Large intestine (tissue), 3 donors: ENCODE measurements at regions not wholly inside any gene's neighbourhood (a gene's known extent, or its start where the extent isn't known, plus 50 kb on each side); places are given as distances from the start of the nearest gene placed in this dataset.

Experiments
- DNase-seq, 2 donors: peaks; one replicate each; pipeline versions ENCODE4 v3.0.0 to v3.0.0-alpha.2; 2013
- H3K27ac ChIP-seq: one replicate; pipeline ENCODE4 v1.5.1; 2013; ENCODE audit warnings: low read length
- H3K27me3 ChIP-seq: 2 replicates; pipeline ENCODE4 v1.6.1; 2013; ENCODE audit warnings: low read length; ENCODE audit not compliant: control insufficient read depth, insufficient read depth
- H3K36me3 ChIP-seq: 2 replicates; pipeline ENCODE4 v1.6.1; 2013; ENCODE audit warnings: low read length; ENCODE audit not compliant: control insufficient read depth, insufficient read depth
- H3K4me1 ChIP-seq: one replicate; pipeline ENCODE4 v1.6.1; 2013; ENCODE audit warnings: low read length; ENCODE audit not compliant: control insufficient read depth, insufficient read depth
- H3K4me3 ChIP-seq: one replicate; pipeline ENCODE4 v1.5.1; 2013; ENCODE audit warnings: low read length
- H3K9me3 ChIP-seq: one replicate; pipeline ENCODE4 v1.6.1; 2013; ENCODE audit warnings: mild to moderate bottlenecking, low read depth, low read length, moderate library complexity; ENCODE audit not compliant: control insufficient read depth
- WGBS: methylation state at CpG from one replicate; pipeline ENCODE4 v1.1.5; 2013; ENCODE audit warnings: low lambda C conversion rate; ENCODE audit not compliant: insufficient coverage; 5-methylcytosine and 5-hydroxymethylcytosine counted together

DNA sequence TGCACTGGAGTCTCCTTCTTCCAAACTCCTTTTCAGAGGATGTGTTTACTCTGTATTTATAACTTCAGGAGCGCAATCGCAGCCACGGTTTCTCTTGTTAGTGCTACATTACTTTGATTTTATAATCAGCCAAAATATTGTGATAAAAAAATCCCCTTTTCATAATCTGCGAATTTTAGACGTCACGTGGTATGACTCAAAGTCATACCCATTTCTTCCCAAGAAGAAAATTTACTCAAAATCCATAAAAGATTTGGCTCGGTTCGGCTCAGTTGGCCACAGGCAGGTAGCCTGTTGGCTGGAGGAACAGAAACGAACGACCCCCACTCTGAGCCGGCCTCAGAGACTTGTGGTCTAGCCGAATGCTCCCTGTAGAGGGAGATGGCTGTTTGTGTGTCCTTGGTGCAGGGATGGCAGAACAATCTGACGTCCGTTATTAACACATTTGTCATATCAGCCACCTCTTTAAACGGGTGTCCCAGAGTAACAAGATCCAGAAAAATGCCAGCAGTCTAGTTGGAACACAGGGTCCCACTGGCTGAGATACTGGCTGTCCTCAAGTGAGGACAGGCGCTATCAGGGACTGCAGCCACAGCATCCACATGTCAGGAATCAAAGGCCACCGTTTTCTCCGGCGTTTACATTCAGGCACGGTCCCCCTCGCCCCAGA is 247.6 kb downstream of the DLL1 start:
- H3K27me3 ChIP-seq, result no peaks in the 10 kb centered on the region
- H3K4me1 ChIP-seq, result peaks cover 2% of the 10 kb centered on the region
- DNase-seq, result no peak
- no peak overlapping the region for H3K27ac ChIP-seq
- H3K9me3 ChIP-seq, result no peaks in the 10 kb centered on the region
- no peak overlapping the region for H3K4me3 ChIP-seq
- H3K36me3 ChIP-seq, result no peaks in the 10 kb centered on the region
- 94% methylated on average over 5 of the region's 21 CpGs for WGBS

GRCh38 chr6:170042596-170043118 is 248.2 kb downstream of the DLL1 start:
- DNase-seq, result no peak
- peaks cover 2% of the 10 kb centered on the region for H3K4me1 ChIP-seq
- H3K4me3 ChIP-seq, result no peak overlapping the region
- no peaks in the 10 kb centered on the region for H3K27me3 ChIP-seq
- H3K27ac ChIP-seq, result no peak overlapping the region
- no CpG with 5 or more reads among the region's 13 CpGs for WGBS
- H3K36me3 ChIP-seq, result no peaks in the 10 kb centered on the region
- H3K9me3 ChIP-seq, result no peaks in the 10 kb centered on the region

GRCh38 chr6:170042123-170042522 is 248.8 kb downstream of the DLL1 start:
- Histone ChIP-seq H3K9me3 (no peaks in the 10 kb centered on the region), H3K4me1 (peaks cover 2% of the 10 kb centered on the region), H3K27me3 (no peaks in the 10 kb centered on the region), H3K36me3 (no peaks in the 10 kb centered on the region), H3K4me3 (no peak overlapping the region), H3K27ac (no peak overlapping the region)
- WGBS, result no CpG with 5 or more reads among the region's 4 CpGs
- DNase-seq, result no peak

- no CpG with 5 or more reads among the region's 6 CpGs for WGBS
- Histone ChIP-seq H3K4me3 (no peak overlapping the region), H3K36me3 (no peaks in the 10 kb centered on the region), H3K27me3 (no peaks in the 10 kb centered on the region), H3K27ac (no peak overlapping the region), H3K4me1 (peaks cover 2% of the 10 kb centered on the region), H3K9me3 (no peaks in the 10 kb centered on the region)
- no peak for DNase-seq
These were observed 249.4 kb downstream of the DLL1 start for GRCh38 chr6:170041526-170041925.

- no peak overlapping the region for H3K4me3 ChIP-seq
- no peaks in the 10 kb centered on the region for H3K9me3 ChIP-seq
- no peaks in the 10 kb centered on the region for H3K27me3 ChIP-seq
- DNase-seq, result no peak
- 70% methylated on average over 2 of the region's 5 CpGs for WGBS
- no peaks in the 10 kb centered on the region for H3K36me3 ChIP-seq
- no peak overlapping the region for H3K27ac ChIP-seq
- H3K4me1 ChIP-seq, result peaks cover 2% of the 10 kb centered on the region
These were observed 250.0 kb downstream of the DLL1 start for GRCh38 chr6:170040906-170041305.

DNA sequence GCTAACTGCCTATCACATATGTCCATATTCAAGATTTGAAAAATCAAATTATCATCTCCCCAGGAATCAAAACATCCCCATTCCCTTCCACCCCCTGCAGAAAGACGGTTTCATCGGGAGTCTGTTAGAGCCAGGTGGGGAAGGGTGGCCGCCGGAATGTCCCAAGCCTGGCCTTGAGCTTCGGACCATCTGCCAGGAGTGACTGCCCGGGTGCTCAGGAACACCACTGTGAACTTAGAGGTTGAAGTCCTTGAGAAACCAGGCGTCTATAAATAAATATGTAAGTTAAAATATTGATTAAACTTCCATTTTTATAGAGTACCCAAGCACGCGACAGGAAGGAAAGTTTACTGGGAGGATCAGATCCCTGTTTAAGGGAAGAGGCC is 250.8 kb downstream of the DLL1 start:
- Histone ChIP-seq H3K36me3 (no peaks in the 10 kb centered on the region), H3K9me3 (no peaks in the 10 kb centered on the region), H3K4me3 (no peak overlapping the region), H3K27me3 (no peaks in the 10 kb centered on the region), H3K27ac (no peak overlapping the region), H3K4me1 (peaks cover 2% of the 10 kb centered on the region)
- no peak for DNase-seq
- WGBS, result no CpG with 5 or more reads among the region's 9 CpGs

DNA sequence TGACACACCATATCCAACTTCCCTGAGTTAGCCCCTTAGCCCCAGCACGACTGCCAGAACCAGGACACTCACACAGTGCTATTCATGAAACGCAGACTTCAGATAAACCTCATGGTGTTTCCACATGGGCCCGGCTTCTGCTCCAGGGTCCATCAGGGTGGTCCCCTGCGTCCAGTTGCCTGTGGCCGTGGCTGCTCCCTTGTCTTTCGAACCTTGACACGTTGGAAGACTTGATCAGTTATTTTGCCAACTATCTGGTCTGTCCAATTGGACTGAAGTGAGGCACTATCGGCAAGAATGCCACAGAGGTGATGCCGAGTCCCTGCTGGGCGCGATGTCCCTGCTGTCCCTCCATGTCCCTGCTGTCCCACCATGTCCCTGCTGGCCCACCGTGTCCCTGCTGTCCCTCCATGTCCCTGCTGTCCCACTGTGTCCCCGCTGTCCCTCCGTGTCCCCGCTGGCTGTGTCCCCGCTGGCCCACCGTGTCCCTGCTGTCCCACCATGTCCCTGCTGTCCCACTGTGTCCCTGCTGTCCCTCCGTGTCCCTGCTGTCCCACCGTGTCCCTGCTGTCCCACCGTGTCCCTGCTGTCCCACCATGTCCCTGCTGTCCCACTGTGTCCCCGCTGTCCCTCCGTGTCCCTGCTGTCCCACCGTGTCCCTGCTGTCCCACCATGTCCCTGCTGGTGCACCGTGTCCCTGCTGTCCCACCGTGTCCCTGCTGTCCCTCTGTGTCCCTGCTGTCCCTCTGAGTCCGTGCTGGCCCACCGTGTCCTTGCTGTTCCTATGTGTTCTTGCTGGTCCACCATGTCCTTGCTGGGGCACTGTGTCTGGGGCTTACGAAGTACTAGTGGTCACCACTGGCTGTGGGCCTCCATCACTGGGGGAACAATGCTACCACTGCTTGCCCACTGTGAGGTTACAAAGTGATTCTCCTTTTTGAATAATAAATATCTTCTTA is 251.4 kb downstream of the DLL1 start:
- Histone ChIP-seq H3K4me3 (no peak overlapping the region), H3K27me3 (no peaks in the 10 kb centered on the region), H3K27ac (no peak overlapping the region), H3K4me1 (peaks cover 2% of the 10 kb centered on the region), H3K9me3 (no peaks in the 10 kb centered on the region), H3K36me3 (no peaks in the 10 kb centered on the region)
- no peak for DNase-seq
- WGBS, result no CpG with 5 or more reads among the region's 28 CpGs

DNA sequence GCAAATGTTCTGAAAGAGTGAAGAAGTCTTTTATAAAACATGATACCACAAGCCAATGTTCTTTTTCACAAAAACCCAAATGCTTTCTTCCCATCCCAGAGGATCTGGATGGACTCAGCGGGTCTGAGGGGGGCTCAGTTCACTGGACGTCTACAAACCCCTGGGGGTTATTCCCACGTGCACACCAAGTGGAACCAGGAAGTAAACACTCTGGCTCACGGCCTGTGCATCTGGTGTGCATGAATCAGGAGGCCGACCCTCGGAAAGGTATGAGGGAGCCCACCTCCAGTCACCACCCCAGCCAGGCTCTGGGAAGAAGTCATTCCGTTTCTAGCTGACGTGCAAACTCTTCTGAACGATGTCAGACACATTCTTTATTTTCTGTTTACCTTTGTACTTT is 252.2 kb downstream of the DLL1 start:
- no peaks in the 10 kb centered on the region for H3K36me3 ChIP-seq
- no peaks in the 10 kb centered on the region for H3K9me3 ChIP-seq
- no peak overlapping the region for H3K27ac ChIP-seq
- 69% methylated on average over 3 of the region's 9 CpGs for WGBS
- DNase-seq, result no peak
- H3K4me1 ChIP-seq, result peaks cover 2% of the 10 kb centered on the region
- H3K4me3 ChIP-seq, result no peak overlapping the region
- H3K27me3 ChIP-seq, result no peaks in the 10 kb centered on the region

DNA sequence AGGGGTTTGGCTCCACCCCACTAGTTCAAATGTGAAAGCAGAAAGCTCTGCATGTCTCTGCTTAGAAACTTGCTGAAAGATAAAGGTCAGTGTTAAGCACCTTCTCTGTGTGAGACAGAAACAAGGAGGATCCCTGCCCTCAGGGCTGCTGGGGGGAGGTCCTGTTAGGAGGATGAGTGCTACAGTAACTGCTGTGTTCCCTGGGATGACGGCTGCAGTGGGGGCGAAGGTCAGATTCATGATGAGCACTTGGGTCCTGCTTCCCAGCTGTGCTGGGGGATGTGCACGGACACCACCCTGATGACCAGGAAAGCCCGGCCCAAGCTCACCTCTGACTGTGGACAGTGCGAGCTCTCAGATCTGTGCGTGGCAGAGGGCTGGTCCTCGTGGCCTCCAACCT is 252.6 kb downstream of the DLL1 start:
- no peaks in the 10 kb centered on the region for H3K9me3 ChIP-seq
- peaks cover 2% of the 10 kb centered on the region for H3K4me1 ChIP-seq
- H3K4me3 ChIP-seq, result no peak overlapping the region
- no CpG with 5 or more reads among the region's 7 CpGs for WGBS
- no peaks in the 10 kb centered on the region for H3K27me3 ChIP-seq
- H3K36me3 ChIP-seq, result no peaks in the 10 kb centered on the region
- peak in 1 of 2 donors; percentile 25 for DNase-seq
- H3K27ac ChIP-seq, result no peak overlapping the region

GRCh38 chr6:170037541-170038250 is 253.2 kb downstream of the DLL1 start:
- no peaks in the 10 kb centered on the region for H3K9me3 ChIP-seq
- H3K4me1 ChIP-seq, result peaks cover 2% of the 10 kb centered on the region
- no peaks in the 10 kb centered on the region for H3K27me3 ChIP-seq
- H3K36me3 ChIP-seq, result no peaks in the 10 kb centered on the region
- no peak overlapping the region for H3K4me3 ChIP-seq
- no CpG with 5 or more reads among the region's 15 CpGs for WGBS
- DNase-seq, result peak in 1 of 2 donors; percentile 37
- peak overlapping the region; percentile 8 for H3K27ac ChIP-seq
